Posterior vena cava (tissue), 2 donors: ENCODE measurements at regions not wholly inside any gene's neighbourhood (a gene's known extent, or its start where the extent isn't known, plus 50 kb on each side); places are given as distances from the start of the nearest gene placed in this dataset.
A peak's percentile ranks its signal among the peaks of the same experiment; 100 is the strongest.

ENCODE experiments used
- DNase-seq: peaks from one replicate; pipeline ENCODE4 v3.0.0-alpha.2; 2020; ENCODE audit warnings: low spot score
- intact Hi-C, 2 donors: fragments of 100-400 bp; cut with DNase I; formaldehyde crosslinking; loops; one replicate each; pipeline versions ENCODE4 v1.14.1 to v1.14.2; 2022 to 2023
- donor health status: DM: yes; HTN: yes; CAD: no.
- donor health status: DM: yes; HTN: yes; CAD: no.

DNA sequence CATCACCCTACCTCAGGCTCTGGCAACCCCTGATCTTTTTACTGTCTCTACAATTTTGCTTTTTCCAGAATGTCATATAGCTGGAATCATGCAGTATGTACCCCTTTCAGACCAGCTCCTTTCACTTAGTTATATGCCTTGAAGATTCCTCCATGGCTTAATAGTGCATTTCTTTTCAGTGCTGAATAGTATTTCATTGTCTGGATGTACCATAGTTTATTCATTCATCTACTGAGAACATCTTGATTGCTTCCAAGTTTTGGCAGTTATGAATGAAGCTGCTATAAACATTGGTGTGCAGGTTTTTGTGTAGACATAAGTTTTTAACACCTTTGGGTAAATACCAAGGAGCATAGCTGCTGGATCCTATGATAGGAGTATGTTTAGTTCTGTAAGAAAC is 50.8 kb upstream of the ANP32A start:
- intact Hi-C loops = no loop called here
- DNase-seq = no peak

DNA sequence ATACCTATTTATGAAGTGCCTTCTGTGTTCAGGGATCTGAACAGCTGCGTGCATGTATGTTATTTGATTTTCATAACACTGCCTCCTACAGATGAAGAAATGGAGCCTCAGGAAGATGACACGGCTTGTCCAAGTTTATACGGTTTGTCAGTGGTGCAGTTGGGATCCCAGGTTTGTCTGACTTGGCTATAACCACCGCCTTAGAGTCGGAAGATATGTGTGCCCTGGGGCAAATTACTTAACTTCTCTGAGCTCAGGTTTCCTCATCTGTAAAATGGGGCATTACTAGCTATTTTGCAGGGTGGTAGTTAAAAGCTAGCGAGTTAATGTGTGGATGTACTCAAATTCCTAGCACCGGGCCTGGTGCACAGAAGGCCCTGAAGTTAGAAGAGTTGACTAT is 54.1 kb upstream of the ANP32A start:
- DNase-seq = no peak
- intact Hi-C loops = loop anchor here (5.0 kb wide), 3 partner anchors 142 to 322 kb away; no protein-coding TSS in a partner anchor

DNA sequence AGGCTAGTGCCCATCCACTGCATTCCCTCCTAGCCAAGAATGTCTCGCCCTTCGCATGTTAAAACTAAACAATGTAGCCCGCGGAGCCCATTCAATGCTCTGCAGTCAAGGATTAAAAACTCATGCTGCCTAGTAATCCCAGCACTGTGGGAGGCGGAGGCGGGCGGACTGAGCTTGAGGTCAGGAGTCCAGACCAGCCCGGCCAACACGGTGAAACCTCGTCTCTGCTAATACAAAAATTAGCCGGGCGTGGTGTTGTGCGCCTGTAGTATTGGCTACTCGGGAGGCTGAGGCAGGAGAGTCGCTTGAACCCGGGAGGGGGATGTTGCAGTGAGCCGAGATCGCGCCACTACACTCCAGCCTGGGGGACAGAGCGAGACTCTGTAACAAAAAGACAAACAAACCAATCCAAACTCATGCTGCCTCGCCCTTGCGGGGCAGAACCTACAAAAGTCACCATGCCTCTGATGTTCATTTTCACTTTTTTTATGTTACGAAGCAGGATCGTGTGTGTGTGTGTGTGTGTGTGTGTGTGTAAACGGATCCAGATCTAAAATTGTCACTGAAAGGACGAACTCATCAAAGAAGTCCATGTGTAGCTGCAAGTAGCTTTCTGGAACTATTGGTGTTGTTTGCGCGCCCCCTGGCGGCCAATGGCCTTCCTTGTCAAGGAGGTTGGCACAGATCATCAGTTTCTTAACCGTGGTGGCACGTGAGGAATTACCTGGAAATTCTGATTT is 54.8 kb upstream of the SPESP1 start:
- DNase-seq = peak; percentile 98
- intact Hi-C loops = loop anchor here (5.0 kb wide), 3 partner anchors 143 to 323 kb away; no protein-coding TSS in a partner anchor

DNA sequence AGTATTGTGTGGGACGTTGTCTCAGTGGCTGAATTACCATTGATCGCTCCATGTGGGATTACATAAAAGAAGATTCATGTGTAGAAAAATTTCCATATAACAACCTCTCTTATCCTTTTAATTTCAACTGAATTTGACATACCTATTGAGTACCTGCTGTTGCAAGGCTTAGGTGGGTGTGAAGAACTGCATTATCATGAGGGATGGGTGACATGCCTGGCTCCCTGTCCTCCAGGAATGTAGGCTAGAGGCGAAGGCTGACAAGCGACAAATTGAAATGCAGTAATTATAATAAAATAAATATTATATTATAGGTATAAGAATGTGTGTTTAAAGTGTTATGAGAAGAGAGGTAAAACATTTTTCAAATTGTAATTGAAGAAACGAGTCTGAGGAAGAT is 52.7 kb upstream of the SPESP1 start:
- intact Hi-C loops = loop anchor here (5.0 kb wide), 3 partner anchors 145 to 325 kb away; no protein-coding TSS in a partner anchor
- DNase-seq = no peak

DNA sequence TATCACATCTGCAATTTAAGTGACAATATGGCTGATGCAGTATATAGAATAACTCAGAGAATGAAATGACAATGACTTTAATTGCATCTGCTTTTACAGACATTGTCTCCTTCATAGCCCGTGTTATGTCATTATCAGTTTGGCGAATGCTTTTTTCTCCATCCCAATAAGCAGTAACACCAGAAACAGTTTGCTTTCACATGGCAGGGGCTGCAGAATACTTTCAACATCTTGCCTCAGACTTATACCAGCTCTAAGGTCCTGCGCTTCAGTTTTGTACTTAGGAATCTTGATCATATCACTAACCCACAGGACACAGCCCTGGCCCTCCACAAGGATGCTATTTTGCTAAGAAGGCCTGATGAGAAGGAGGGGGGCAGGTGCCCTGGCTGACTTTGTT is 49.9 kb upstream of the SPESP1 start:
- intact Hi-C loops = no loop called here
- DNase-seq = no peak
